Lung (tissue), 11 donors: ENCODE measurements at regions not wholly inside any gene's neighbourhood (a gene's known extent, or its start where the extent isn't known, plus 50 kb on each side); places are given as distances from the start of the nearest gene placed in this dataset.

Source experiments
- ATAC-seq: fragments of 200-7000 bp; cut with Tn5 transposase; one replicate; pipeline ENCODE4 v1.9.1; 2020; ENCODE audit warnings: moderate number of reproducible peaks; ENCODE audit not compliant: insufficient read depth, low FRiP score
- DNase-seq, 3 donors: peaks; one replicate each; pipeline ENCODE4 v3.0.0-alpha.2; 2013 to 2017
- H3K27ac ChIP-seq, 2 donors: one replicate each; pipeline ENCODE4 v1.5.1; 2013; ENCODE audit warnings: mild to moderate bottlenecking in 2 of 2, moderate library complexity in 2 of 2, control low read depth in 1 of 2, inconsistent platforms in 1 of 2, low read depth in 1 of 2, low read length in 1 of 2
- H3K27me3 ChIP-seq, 3 donors: one replicate each; pipeline ENCODE4 v1.5.1; 2013; ENCODE audit warnings: low read length in 2 of 3; ENCODE audit not compliant: control insufficient read depth in 3 of 3, insufficient read depth in 3 of 3
- H3K36me3 ChIP-seq, 4 donors: one replicate each; pipeline ENCODE4 v1.5.1; 2013; ENCODE audit warnings: low read length in 4 of 4, mild to moderate bottlenecking in 1 of 4, moderate library complexity in 1 of 4; ENCODE audit not compliant: control insufficient read depth in 4 of 4, insufficient read depth in 4 of 4
- H3K4me1 ChIP-seq, 5 donors: one replicate each; pipeline ENCODE4 v1.5.1; 2013; ENCODE audit warnings: low read length in 5 of 5, mild to moderate bottlenecking in 2 of 5, moderate library complexity in 1 of 5; ENCODE audit not compliant: control insufficient read depth in 5 of 5, insufficient read depth in 5 of 5
- H3K4me3 ChIP-seq: one replicate; pipeline ENCODE4 v1.5.1; 2013; ENCODE audit warnings: mild to moderate bottlenecking, control low read depth, moderate library complexity
- H3K9ac ChIP-seq, 2 donors: one replicate each; pipeline ENCODE4 v1.5.1; 2013; ENCODE audit warnings: low read length in 2 of 2, control low read depth in 1 of 2; ENCODE audit not compliant: insufficient read depth in 1 of 2
- H3K9me3 ChIP-seq, 4 donors: one replicate each; pipeline ENCODE4 v1.5.1; 2013; ENCODE audit warnings: low read length in 3 of 4, mild to moderate bottlenecking in 1 of 4, moderate library complexity in 1 of 4; ENCODE audit not compliant: control insufficient read depth in 4 of 4, insufficient read depth in 3 of 4
- WGBS, 2 donors: extraction: QIAGEN DNeasy Blood & Tissue Kit; methylation state at CpG; one replicate each; pipeline ENCODE4 v1.1.7; 2013; 5-methylcytosine and 5-hydroxymethylcytosine counted together
- TF ChIP-seq, protein P1 (sequence below): IDR thresholded peaks from 2 replicates; pipeline ENCODE4 v1.5.1; 2012; ENCODE audit warnings: mild to moderate bottlenecking; ENCODE audit errors: control extremely low read depth, extremely low read depth
- donor health status: control.
- donor health status: control.
- donor health status: Bipolar disorder and iron deficiency.
- donor health status: healthy.
- donor health status: DM: yes; HTN: yes; CAD: no.

DNA sequence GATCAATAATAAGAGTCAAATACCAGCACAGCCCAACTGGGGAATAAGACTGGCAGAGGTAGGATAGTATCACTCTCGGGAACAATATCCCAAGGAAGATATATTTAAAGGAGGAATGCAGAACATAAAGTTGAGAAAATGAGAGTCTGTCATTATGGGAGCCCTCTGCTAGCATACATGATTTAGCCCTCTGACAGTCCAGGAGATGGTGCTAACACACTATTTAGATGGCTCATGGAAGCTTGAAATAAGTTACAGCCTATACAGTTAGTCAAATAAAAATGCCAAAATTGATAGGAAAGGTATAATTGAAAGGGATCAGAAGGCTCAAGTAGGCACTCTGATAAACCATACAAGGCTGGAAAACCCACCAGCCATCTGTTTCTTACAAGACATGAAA is 201.0 kb upstream of the NEIL3 start:
- TF ChIP-seq, protein P1, sequence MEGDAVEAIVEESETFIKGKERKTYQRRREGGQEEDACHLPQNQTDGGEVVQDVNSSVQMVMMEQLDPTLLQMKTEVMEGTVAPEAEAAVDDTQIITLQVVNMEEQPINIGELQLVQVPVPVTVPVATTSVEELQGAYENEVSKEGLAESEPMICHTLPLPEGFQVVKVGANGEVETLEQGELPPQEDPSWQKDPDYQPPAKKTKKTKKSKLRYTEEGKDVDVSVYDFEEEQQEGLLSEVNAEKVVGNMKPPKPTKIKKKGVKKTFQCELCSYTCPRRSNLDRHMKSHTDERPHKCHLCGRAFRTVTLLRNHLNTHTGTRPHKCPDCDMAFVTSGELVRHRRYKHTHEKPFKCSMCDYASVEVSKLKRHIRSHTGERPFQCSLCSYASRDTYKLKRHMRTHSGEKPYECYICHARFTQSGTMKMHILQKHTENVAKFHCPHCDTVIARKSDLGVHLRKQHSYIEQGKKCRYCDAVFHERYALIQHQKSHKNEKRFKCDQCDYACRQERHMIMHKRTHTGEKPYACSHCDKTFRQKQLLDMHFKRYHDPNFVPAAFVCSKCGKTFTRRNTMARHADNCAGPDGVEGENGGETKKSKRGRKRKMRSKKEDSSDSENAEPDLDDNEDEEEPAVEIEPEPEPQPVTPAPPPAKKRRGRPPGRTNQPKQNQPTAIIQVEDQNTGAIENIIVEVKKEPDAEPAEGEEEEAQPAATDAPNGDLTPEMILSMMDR: no peak
- Histone ChIP-seq H3K4me1 (no peaks in the 10 kb centered on the region), H3K9ac (no peak overlapping the region), H3K4me3 (no peak overlapping the region), H3K27ac (no peak overlapping the region), H3K36me3 (no peaks in the 10 kb centered on the region), H3K27me3 (no peaks in the 10 kb centered on the region), H3K9me3 (peaks cover 0 to 4% (median 3%) of the 10 kb centered on the region in 4 donors)
- ATAC-seq (no peak), DNase-seq (peak in 2 of 3 donors; percentile 41 to 45)
- WGBS, 2 donors: 71 to 86% methylated on average over 1 of the region's 1 CpG

DNA sequence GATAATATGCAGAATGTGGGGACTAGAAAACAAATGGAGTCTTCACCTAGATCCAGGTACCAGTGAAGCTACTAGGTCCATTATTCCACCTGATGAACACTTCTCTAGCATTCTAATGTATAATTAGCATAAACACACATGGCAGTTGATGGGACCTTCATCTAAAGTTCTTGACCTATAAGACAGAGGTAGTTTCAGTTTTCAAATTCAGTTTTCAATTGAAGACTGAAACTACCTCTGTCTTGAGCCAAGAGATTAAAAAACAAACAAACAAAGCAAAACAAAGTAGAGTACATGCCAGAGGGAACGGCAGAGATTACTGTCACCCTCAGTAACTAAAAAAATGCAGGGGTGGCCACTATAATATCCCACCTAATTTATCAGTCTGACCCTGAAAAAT is 199.9 kb upstream of the NEIL3 start:
- Histone ChIP-seq H3K9me3 (peaks cover 0 to 4% (median 3%) of the 10 kb centered on the region in 4 donors), H3K36me3 (no peaks in the 10 kb centered on the region), H3K27ac (no peak overlapping the region), H3K4me1 (no peaks in the 10 kb centered on the region), H3K27me3 (no peaks in the 10 kb centered on the region), H3K4me3 (no peak overlapping the region), H3K9ac (no peak overlapping the region)
- TF ChIP-seq, protein P1: no peak
- ATAC-seq: no peak
- 59 to 70% methylated on average over 1 of the region's 1 CpG for whole genome bisulfite sequencing, 2 donors
- no peak for DNase-seq

DNA sequence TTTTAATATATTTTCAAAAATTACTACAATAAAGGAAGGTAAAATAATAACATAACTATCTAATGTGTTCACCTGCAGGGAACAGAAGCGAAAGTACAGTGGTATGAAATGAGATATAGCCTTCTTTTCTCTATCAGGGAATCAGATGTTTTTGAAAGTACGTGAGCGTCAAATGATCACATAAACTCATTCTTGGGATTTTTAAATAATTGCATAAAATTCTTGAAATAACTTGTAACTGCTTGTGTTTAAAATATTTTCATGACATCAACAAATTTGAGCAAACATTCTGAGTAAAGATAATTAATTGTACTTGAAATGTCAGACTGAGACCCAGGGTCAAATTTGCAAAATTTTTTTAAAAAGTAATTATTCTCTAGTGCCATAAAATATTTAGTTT is 193.5 kb upstream of the NEIL3 start:
- no peak overlapping the region for H3K4me3 ChIP-seq
- ATAC-seq (no peak), DNase-seq (no peak)
- no peaks in the 10 kb centered on the region for H3K36me3 ChIP-seq
- H3K9ac ChIP-seq: no peak overlapping the region
- H3K27me3 ChIP-seq: no peaks in the 10 kb centered on the region
- H3K4me1 ChIP-seq: peaks cover 0 to 1% (median 0%) of the 10 kb centered on the region in 5 donors
- H3K9me3 ChIP-seq: peaks cover 0 to 4% (median 3%) of the 10 kb centered on the region in 4 donors
- TF ChIP-seq, protein P1: no peak
- H3K27ac ChIP-seq: no peak overlapping the region
- 77 to 91% methylated on average over 3 of the region's 3 CpGs for WGBS, 2 donors

DNA sequence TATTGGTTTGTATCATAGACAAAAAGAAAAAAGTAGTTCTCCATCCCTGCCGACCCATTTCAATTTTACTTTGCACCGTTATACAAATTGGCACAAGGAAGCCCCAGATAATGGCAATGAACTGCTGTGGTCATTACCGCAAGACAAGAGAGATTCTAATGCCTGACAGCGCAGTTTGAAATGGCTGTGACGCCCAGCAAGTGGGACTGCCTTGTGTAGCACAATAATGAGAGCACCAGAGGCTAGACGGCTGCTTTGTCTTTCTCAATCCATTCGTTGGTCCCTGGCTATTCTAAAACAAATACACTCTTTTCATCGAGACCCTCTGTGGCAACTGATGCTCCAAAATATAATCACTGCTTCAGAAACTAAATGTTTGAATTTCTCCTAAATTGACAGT is 192.4 kb upstream of the NEIL3 start:
- no peak for ATAC-seq
- DNase-seq: no peak
- Histone ChIP-seq H3K36me3 (no peaks in the 10 kb centered on the region), H3K4me1 (peaks cover 0 to 1% (median 0%) of the 10 kb centered on the region in 5 donors), H3K27me3 (no peaks in the 10 kb centered on the region), H3K9ac (no peak overlapping the region), H3K27ac (no peak overlapping the region), H3K4me3 (no peak overlapping the region), H3K9me3 (peaks cover 0 to 9% (median 0%) of the 10 kb centered on the region in 4 donors)
- 57 to 66% methylated on average over 8 of the region's 8 CpGs for WGBS, 2 donors
- TF ChIP-seq, protein P1: no peak
